Kasumi-1 (cell line): ENCODE measurements at regions not wholly inside any gene's neighbourhood (a gene's known extent, or its start where the extent isn't known, plus 50 kb on each side); places are given as distances from the start of the nearest gene placed in this dataset.

Source experiments
- DNase-seq, 2 experiments: peaks; one replicate each; lab custom pipeline; 2025; lab: John Stamatoyannopoulos, UW

GRCh38 chr7:88431882-88432281 is 125.2 kb upstream of the STEAP4 start:
- no peak for DNase-seq

DNA sequence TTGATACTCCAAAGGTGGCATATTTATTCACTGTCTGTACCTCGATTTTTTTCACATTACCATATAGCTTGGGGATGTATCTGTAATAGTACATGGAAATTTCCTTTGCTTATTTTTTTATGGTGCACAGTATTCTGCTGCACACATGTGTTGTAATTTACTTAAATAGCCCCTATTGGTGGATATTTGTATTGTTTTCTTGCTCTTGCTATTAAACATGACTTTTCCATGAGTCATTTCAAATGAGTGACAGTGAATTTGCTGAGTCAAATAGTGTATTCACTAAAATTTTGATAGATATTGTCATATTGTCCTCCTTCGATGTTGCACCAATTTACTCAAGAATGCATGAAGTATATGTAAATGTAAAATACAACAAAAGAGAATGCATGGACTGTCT is 122.7 kb upstream of the STEAP4 start:
- DNase-seq, result no peak

DNA sequence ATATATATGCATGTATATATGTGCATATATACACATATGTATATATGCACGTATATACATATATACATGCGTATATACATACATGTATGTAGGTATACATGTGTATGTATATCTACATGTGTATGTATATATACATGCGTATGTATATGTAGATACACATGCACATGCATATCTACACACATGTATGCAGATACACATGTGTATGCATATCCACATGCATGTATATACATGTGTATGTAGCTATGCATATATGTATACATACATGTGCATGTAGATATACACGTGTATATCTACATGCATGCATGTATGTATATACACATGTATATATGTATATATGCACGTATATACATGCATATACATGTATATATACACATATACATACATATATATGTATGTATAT is 95.8 kb upstream of the STEAP4 start:
- DNase-seq, result no peak

DNA sequence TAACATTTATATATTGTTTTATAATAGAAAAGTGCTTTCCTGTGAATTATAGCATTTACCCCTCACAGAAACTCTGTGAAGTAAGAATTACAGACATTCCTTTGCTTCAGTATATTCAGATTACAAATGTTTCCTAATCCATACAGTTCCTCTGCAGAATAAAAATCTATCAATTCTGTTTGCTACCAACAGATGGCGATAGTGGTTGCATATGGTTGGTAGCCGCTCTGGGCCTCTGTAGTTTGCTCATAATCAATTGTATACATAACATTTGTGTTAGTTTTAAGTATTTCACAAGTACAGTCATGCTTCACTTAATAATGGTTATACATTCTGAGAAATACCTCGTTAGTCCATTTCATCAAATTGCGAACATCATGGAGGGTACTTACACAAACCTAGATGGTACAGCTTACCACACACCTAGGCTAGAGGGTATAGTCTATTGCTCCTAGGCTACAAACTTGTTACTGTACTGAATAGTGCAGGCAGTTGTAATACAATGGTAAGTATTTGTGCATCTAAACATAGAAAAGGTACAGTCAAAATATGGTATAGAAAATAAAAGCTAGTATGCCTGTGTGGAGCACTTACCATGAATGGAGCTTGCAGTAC is 94.4 kb upstream of the STEAP4 start:
- DNase-seq, result peak; percentile 28 to 51

DNA sequence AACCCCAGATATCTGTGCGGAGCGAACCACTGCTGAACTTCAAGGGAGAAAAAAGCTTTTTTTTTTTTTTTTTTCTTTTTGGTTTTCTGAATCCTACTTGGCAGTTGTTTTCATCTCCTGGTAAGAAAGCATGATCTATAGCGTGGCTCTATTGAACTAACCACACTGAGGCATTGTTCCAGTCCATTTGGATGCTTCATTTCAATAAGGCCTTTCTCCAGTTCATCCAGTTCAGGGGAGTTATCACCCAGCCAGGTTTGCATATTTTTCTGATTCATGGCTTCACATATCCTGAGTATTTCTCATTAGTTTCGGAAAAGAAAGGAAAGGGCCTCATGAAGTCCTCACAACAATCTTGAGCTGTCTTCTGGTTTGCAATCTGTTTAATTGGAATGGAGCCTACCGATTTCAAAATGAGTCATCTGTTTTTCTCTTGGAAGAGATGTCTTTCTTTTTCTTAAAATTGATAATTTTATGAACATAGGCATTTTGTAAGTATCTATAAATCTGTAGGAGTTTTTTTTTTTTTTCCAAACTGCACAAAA is 93.1 kb upstream of the STEAP4 start:
- DNase-seq, result no peak

DNA sequence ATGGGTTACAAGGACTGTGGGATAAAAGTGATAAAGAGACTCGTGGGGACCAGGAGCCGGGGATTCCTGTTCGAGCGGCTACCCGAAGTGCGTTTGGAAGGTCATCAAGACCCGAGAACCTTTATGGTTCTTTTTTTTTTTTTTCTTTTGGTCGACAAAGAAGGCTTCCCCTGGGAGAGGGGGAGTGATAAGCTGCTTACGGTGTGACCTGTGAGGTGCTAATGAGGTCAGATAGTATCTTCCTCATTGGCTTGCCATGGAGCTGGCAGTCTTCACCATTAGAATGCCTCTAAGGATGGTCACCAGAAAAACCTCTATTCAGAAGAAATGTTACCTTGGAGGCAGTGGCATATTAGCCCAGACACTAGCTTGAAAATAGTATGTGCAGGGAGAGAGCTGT is 92.3 kb upstream of the STEAP4 start:
- DNase-seq, result no peak

DNA sequence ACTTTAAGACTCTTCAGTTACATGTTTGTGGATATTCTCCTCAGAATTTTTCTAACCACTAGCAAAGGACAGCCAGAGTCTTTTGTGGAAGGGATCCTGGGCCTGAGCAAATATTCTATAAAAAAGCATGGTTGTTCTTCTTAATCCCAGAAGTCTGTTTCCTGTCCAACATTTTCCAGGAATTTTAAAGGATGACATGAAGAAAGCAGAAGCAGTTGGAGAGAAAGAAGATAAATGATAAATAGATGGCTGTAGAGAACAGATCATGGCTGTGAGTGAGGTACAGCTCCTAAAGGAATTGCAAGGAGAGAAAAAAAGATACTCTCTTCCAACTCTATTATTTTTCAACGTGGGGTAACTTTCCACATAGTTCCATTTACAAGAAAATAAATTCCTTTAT is 91.8 kb upstream of the STEAP4 start:
- DNase-seq, result no peak

- DNase-seq, result no peak
Observed at GRCh38 chr7:88396948-88397322, 90.2 kb upstream of the STEAP4 start.

DNA sequence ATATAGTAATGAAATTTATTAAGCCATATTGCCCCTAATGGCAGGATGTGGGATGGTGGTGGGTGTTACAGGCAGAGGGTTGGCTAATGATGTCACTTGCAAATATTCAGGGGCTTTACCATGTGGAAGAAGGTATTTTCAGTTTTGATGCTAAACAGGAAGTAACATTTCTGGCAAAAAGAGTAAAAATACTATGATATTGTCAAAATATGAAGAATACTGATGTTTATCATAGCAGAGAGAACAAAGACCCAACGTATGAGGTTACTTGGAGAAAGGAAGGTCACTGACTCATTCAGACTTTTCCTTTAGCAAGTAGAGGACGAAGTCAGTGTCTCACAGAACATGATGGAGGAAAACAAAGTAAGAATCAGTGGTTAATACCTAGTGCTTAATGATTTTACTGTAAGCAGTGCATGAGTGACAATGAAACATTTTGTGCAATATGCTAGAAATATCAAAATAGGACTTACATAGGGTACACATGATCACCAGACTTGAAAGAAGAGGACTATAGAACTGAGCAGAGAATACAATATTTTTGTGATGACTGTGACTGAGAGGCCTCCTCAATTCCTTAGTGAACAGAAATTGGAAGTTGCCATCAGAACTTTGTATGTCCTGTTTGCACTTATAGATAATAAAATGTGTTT is 89.7 kb upstream of the STEAP4 start:
- no peak for DNase-seq

DNA sequence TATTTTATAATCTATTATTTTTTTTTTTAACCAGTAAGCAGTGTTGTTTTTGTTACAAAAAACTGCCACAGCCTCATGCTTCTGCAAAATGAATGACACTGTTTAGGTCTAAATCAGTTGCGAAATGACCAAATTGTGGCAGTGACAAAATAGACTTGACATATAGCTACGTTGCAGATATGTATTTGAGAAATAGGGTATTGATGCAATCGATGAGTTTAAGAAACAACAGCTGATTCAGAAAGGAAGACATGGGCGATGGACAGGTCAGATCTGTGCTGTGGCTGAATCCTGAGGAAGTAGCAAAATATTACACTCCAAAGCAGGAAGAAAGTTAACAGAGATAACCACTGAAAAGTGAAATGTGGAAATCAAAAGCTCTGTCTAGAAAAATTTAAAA is 89.0 kb upstream of the STEAP4 start:
- no peak for DNase-seq

DNA sequence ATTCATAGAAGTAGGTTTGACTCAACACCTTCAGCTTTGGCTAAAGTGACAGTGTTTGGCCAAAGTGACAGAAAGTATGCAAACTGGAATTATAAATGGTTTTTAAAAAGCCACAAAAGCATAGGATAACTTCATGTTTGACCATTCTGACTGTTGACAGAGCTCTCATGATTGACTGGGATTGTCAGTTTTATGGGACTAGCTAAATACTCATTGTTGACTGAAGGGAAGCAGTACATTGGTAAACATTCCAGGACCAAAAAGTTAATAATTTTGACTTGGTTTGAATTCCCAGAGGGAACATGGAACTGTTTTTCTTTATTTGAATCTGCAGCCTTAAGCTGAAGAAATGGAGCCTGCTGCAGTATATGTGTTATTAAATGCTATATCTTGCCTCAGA is 84.6 kb upstream of the STEAP4 start:
- DNase-seq, result no peak

GRCh38 chr7:88387368-88387767 is 80.7 kb upstream of the STEAP4 start:
- no peak for DNase-seq

- no peak for DNase-seq
Observed at GRCh38 chr7:88386665-88387156, 80.0 kb upstream of the STEAP4 start.

- no peak for DNase-seq
Observed at GRCh38 chr7:88377434-88377833, 70.7 kb upstream of the STEAP4 start.

DNA sequence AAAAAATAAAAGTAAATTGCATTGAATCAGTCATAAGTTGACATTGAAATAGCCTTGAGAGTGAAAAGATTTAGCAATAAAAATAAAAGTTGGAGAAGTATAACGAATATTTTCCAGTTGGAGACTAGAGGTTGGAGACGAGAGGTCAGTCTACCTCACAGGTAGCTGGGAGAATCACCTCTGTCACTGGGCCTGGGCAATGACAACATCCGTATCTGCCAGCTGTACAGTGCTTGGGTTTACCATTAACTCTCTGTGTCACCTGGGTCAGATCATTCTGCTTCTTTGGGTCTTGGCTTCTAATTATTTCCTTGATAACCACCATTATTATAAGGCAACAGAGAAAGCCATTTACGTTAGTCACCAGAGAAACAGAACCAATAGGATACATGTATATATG is 62.0 kb upstream of the STEAP4 start:
- DNase-seq, result no peak

- DNase-seq, result no peak
Observed at GRCh38 chr7:88366845-88367244, 60.2 kb upstream of the STEAP4 start.

GRCh38 chr7:88363869-88364268 is 57.2 kb upstream of the STEAP4 start:
- DNase-seq, result no peak

DNA sequence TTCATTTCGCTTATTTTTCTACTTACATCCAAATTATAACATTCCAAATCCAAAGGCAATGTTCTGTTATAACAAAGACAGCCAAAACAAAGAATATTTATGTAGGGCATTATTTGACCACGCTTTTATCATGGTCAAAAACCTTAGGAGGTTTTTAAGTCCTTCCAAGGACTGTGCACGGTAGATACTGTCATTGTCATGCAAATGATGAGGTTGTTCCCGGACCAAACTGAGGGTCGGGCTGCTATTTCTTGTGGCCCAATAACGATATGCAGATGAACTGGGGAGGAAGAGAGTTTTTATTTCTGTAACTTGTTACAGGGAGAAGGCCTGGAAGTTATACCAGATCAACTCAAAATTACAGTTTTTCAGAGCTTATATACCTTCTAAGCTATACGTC is 56.6 kb upstream of the STEAP4 start:
- DNase-seq, result no peak

DNA sequence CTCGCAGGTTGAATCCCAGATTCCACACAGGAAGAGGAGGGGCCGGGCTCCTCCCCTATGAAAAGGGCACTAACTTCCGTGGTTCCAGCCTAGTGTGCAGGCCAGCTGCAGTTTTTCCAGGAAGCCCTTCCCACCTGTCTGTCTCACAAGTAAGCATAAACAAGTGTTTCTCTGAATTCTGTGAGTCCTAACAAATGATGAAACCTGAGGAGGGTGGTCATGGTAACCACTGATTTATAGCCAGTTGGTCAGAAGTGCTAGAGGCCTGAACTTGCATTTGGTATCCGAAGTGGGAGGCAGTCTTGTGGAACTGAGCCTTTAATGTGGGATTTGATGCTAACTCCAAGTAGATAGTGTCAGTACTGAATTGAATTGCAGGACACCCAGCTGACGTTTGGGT is 54.7 kb upstream of the STEAP4 start:
- DNase-seq, result peak in 1 of 2 experiments; percentile 12

GRCh38 chr7:88358881-88359280 is 52.2 kb upstream of the STEAP4 start:
- DNase-seq, result no peak

DNA sequence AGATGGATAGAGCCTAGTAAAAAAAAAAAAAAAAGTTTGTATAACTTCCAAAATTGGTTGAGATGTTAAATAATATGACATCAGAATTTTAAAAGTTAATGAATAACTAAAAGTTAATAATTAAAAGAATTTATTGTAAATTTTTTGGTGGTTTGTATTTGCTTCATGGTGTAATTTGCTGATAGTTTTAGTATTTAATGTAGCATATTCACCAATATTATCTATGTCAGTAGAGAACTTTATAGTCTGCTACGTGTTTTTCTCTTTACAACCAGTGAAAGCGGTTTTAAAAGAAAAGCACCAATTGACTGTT is 51.8 kb upstream of the STEAP4 start:
- DNase-seq, result no peak

DNA sequence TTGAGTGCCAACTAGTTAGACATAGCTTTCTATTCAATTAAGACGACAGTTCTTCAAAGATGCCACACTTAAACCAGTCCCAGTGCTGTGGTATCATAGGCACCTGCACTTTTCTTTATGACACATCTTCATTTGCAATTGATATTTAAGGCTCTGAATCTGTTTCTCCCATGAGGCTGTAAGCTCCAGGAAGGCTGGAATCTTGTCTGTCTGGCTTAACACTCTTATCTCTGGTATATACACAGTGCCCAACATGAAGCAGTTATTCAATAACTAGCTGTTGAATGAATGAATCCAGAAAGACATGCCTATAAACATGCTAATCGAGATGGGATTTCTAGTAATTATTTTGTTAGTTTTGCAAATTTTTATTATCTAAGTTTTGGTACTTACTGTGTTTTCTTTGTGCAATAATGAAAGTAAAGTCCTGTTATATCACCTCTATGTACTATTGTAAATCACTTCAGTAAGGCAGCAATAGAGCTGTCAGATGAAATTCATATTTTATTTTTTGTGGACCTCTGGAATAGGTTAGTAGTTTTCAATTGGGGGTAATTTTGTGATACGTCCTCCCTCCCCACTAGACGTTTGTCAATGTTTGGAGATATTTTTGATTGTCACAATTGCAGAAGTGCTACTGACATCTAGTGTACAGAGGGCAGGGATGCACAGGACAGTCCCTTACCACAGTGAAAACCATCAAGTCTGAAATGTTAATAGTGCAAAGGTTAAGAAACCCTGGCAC is 51.3 kb upstream of the STEAP4 start:
- peak; percentile 44 to 72 for DNase-seq

- DNase-seq, result peak; percentile 16 to 43
Observed at GRCh38 chr7:88357294-88357693, 50.6 kb upstream of the STEAP4 start.
